IPS-11a (cell line): ENCODE measurements at regions not wholly inside any gene's neighbourhood (a gene's known extent, or its start where the extent isn't known, plus 50 kb on each side); places are given as distances from the start of the nearest gene placed in this dataset.
"Not testable (repeated sequence)": the region's sequence is repeated elsewhere in the genome, so short reads cannot be mapped to it uniquely, and the experiment has no call there.

Experiments
- H3K4me3 ChIP-seq: one replicate; pipeline ENCODE4 v1.5.1; 2013; ENCODE audit warnings: low read depth, low read length, control low read depth

DNA sequence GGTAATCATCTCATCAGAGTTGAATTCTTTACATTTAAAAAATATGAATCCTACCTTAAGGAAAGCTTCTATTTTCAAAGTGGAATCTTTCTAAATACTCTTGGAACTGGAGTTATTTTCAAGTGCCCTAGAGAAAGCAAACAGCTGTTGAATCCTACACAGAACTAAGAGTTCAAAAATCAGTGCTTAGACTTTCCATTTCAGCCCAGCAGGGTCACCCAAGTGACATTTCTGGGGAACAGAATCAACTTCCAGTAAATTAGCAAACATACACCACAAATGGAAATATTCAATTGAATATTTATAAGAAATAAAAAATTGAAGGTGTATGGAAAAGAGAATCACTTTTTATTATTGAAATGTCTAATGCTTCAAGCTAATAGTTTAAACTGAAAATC, 427.7 kb upstream of the NOX3 start:
- H3K4me3 ChIP-seq = no peak overlapping the region

DNA sequence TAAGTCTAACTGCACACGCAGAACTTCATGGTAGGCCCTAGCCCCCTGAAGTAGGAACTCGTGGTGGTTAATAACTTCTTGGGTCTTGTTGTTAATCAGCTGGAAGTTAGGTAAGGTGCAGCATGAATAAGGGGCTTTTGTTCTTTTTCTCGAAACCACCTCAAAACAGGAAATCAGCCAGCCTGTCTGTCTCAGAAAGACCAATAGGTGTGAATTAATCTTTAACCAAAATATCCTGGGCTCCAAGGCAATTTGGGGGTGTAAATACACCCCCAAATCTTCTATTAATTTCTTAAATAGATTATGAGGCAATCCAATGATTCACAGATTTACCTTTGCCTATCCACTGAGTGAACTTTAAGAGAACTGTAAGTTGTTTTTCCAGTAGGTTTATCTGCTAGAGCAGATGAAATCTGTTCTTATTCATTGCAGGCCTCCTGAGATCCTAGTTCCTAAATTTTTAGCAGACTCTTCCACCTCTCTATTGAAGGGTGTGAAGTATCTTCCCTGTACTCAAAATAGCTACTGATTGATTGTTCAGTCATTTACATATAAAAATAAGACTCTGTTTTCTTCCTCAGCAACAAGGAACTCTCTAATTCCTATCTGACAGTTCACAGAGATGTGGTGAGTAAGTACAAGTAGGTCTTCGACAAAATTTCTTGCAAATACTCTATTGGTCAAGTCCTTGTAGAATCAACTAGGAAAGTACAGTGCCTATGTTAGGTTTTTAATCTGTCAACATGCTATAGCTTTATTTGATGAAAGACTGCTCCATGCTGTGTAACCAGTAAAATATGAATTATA, 427.1 kb upstream of the NOX3 start:
- H3K4me3 ChIP-seq = no peak overlapping the region

DNA sequence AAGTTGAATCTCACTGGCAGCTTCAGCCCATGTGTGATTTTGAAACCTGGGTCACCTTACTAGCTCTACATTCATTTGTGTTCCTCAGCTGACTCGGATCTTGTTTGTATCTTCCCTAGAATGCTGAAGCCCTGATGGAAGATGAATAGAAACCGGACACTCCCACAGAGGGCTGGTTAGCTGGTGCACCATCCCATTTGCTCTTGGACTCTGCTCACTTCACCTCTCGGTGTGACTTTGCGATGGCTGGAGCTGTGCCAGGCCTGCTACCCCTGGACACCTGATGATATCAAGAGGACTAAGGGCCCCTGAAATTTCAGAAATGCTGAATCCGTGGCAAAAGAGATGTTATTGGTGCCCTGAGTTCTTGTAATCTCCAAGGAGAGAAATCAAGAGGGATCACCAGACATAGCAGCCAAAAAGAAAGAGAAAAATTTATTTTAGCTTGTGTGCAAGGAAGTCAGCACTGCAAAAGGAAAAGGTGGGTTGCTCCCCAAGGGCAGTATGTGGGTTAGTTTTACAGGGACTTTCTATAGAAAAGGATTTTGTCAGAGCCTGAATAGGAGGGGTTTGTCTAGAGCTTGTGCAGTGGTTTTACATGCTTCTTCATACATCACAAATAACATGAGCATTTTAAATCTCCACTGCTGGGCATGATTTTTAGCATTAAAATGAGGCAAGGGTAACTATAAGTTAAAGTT, 426.3 kb upstream of the NOX3 start:
- H3K4me3 ChIP-seq = no peak overlapping the region

DNA sequence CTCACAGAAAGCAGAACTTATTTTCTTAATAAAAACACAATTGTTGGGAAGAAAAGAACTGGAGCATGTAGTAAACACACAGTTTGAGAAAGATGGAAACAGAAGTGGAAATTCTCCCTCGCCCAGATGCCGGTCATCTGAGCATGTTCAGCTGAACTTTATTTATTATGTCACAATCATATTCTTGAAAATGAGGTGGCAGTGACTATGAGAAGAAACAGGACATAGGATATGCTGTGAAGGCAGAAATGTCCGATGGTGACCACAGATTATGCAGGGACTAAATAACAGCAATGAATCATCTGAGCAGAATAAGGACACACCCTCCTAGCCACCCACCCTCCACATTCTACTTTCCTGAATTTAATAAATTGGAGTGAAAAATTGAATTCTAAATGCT, 425.3 kb upstream of the NOX3 start:
- no peak overlapping the region for H3K4me3 ChIP-seq

DNA sequence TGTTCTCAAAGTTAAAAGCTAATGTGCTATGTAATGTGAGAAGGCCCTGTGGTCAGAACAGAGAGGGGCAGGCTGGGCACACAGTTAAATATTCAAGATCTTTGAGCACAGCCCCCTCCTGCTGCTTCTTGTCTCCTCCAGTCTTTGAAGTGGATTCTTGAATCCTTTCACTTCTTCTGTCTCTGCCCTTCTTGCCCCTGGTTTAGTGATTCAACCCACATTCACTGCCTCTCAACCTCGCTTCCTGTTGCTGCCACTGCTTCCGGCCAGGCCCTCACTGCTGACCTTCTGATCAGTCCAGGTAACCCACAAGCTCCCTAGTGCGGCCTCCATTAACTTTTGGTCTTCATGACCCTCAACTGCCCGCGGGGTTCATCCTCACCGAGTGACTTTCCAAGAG, 417.3 kb upstream of the NOX3 start:
- no peak overlapping the region for H3K4me3 ChIP-seq

DNA sequence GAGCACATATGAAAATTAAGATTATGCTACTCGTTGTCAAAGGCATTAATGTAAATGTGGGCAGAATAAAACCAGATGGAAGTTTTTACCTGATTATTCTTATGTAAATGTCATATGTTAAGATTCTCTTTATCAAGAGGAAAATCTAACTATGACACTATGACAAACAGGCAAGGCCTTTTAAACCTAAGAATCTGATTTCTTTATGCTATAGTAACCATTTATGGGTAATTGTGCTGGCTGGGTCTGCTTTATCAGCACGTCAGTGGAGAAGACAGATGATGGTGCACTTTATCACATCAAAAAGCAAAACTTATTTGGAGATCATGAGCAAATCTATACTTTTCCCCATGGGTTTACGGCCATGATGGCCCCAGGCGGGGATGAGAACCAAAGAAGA, 412.0 kb upstream of the NOX3 start:
- H3K4me3 ChIP-seq = no peak overlapping the region

DNA sequence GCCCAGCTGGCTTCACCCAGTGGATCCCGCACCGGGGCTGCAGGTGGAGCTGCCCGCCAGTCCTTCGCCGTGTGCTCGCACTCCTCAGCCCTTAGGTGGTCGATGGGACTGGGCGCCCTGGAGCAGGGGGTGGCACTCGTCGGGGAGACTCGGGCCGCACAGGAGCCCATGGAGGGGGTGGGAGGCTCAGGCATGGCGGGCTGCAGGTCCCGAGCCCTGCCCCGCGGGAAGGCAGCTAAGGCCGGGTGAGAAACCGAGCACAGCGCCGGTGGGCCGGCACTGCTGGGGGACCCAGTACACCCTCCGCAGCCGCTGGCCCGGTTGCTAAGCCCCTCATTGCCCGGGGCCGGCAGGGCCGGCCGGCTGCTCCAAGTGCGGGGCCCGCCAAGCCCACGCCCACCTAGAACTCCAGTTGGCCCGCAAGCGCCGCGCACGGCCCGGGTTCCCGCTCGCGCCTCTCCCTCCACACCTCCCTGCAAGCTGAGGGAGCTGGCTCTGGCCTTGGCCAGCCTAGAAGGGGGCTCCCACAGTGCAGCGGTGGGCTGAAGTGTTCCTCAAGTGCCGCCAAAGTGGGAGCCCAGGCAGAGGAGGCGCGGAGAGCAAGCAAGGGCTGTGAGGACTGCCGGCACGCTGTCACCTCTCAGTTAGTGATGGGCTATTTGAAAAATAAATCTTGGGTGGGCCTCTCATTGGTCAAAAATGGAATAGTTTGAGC, 411.2 kb upstream of the NOX3 start:
- not testable (repeated sequence) for H3K4me3 ChIP-seq

DNA sequence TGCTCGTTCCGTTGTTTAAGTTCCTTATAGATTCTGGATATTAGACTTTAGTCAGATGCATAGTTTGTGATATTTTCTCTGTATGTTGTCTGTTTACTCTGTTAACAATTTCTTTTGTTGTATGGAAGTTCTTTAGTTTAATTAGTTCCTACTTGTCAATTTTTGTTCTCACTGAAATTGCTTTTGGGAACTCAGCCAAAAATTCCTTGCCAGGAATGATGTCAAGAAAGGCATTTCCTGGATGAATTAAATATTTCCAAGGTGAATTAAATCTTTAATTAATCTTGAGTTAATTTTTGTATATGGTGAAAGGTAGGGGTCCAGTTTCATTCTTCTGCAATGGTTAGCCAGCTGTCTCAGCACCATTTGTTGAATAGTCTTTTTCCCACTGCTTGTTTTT, 406.2 kb upstream of the NOX3 start:
- H3K4me3 ChIP-seq = no peak overlapping the region

DNA sequence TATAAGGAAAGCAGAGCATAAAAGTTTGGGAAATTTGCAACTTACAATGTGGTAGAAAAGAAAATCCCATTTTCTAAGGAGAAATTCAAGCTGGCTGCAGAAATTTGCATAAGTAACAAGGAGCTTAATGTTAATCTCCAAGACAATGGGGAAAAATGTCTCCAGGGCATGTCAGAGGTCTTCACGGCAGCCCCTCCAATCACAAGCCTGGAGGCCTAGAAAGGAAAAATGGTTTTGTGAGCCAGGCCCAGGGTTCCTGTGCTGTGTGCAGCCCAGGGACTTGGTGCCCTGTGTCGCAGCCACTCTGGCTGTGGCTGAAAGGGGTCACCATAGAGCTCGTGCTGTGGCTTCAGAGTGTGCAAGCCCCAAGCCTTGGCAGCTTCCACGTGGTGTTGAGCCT, 403.3 kb upstream of the NOX3 start:
- not testable (repeated sequence) for H3K4me3 ChIP-seq

DNA sequence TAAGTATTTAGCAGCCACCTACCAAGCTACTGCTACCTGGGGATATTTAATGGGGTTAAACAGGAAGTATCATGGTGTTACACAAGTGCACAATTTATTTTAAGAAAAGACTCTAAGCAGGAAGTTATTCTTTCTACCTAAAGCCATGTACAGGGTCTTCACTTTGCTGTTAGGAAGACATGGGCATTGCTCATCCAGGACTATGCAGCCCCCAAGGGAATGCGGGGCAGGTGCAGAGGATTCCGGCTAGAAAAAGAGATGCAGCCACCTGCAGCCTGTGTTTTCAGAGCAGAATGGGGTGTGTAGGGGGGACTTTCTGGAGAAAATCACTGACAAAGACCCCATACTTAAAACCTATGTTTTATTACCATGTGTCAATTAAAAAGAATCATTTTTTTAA, 399.1 kb upstream of the NOX3 start:
- H3K4me3 ChIP-seq = no peak overlapping the region

DNA sequence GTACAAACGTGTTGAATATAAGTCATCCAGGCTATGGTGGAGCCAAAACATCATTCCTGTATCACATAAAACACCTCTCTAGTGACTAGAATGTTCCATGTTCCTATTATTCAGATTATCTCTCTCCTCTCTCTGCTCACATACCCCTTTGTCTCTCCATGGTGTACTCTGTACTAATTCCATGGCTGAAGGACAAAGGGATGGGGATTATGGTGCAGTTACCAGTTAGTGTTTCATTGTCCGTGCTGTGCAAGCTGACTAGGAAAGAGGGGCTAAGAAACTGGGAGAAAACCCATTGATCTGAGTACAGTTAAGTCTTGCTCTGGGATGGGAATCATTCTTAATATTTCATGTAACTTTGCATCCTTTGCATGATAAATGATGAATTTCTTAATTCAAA, 397.4 kb upstream of the NOX3 start:
- H3K4me3 ChIP-seq = no peak overlapping the region

DNA sequence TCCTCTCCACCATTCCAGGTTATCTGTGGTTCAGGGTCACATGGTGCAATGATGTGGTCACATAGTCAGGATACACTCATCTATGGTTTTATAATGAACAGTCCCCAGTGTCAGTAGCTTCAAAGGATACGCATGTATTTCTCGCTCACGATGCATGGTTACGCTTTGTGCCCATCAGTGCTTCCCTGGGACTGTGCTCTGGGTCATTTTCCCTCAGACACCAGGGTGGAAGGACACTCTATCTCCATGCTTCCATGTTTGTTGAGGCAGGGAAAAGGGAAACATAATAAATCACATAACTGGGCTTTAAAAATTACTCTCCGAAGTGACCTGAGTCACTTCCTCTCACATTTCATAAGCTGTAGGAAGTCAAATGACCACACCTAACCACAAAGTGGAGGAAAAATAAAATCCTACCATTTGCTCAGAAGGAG, 394.8 kb upstream of the NOX3 start:
- no peak overlapping the region for H3K4me3 ChIP-seq

DNA sequence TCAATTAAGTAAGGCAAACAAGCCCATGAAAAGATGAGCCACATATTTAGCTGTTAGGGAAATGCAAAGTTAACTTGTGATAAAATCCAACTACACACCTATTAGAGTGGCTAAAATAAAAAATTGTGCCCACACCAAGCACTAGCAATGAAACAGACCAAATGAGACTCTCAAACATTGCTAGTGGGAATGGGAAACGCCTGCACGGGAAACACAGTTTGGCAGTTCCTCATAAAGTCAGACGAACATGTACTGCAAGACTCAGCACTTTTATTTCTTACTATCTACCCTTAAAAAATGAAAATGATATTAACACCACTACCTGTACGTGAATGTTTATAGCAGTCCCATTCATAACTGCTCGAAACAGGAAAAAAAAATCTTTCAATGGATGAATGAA, 392.1 kb upstream of the NOX3 start:
- H3K4me3 ChIP-seq = no peak overlapping the region

DNA sequence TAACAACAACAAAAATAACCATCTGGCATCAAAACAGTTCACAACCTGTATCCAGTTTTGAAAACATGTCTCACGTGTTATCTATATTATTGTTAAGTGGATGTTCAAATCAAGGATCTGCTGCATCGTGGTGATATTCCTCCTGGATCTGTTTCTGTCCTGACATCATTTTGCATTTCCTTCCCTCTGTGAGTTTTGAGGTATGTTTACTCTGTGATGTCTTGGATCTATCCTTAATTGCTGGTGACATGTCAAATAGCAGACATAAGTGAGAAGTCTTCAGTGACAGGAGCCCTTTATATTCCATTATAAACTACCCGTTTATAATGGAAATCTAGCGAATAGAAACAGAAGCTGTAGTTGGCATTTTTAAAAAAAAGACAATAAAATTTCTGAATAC, 381.8 kb upstream of the NOX3 start:
- no peak overlapping the region for H3K4me3 ChIP-seq

DNA sequence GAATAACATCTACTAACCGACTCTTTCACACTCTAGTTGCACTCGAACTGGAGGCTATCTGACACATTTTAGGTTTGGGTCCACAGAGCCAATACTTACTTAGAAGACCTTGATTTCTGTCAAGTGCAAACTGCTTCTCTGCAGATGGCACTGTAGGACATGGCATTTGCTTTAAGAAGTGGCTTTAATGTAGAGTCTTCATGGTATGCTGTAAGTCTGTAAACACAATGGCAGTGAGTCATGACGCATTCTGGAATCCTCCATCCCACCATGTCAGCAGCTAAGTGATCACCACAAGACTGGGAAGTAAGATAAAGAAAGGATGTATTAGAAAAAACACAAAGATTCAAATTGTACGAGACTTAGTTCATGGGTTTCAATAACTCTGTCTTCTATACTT, 377.0 kb upstream of the NOX3 start:
- no peak overlapping the region for H3K4me3 ChIP-seq

DNA sequence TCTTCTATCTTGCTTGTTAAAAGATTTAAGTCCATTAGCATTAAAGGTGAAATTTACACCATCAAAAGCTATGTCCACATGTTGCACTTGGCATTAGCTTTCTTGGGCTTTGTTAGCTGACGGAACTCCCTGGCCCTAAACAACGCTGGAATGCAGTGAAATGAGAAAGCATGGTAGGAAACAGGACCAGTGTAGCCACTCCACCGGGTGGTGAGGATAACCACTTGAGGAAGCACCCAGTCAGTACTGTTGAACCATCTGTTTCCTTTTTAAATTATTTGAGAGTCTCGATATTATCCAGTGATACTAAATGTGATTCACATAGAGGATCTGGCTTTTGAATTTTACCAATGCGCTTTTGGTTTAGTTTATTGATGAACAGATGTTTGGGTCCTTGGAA, 374.9 kb upstream of the NOX3 start:
- H3K4me3 ChIP-seq = no peak overlapping the region

DNA sequence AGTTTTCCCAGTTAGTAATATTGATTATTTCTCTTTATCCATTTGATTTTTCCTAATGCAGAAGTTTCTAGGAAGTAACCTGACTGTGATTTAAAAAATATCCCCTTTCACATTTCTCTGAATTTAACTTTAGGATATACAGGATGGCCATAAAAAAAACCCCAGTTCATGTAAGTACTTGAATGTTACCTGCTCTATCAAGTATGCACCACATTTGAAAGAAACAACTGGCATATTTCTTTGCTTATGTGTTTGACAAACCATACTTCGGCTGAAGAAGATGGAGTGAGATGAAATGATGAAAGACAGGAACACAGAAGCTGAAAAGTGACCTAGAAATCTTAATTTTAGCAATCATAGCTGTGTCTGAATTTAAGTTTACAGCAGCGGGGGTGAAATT, 374.0 kb upstream of the NOX3 start:
- H3K4me3 ChIP-seq = no peak overlapping the region

DNA sequence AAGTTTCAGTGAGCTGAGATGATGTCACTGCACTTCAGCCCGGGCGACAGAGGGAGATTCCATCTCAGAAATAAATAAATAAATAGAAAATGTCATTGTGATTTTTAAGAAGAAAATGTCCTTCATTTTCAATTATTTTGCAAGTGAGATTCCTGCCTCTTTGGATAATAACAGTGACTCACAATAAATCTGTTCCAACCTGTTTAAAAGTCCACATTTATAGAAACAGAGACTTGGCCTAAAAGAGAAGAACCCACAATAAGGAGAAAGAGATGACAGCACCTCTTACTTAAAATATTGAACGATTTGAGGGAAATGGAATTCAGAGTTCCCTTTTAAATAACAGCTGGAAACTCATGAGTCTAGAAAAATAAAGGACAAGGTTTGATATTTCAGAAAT, 373.4 kb upstream of the NOX3 start:
- no peak overlapping the region for H3K4me3 ChIP-seq

DNA sequence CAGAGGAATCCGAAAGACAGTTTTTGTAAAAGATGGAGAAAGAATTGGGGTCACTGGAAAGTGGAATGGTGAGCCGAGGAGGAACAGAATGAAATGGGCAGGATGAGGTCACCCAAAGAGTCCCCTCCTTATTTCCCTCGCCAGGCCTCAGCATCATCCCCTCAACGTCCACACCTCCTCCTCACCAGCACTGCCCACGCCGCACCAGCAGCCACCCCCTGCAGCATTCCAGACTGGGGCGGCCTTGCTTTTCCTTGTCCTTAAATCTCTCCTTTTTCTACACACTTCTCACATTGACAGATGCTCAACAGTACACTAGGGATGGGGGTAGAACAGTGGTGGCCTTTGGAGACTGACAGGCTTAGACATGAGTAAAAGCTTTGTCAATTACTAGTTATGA, 363.1 kb upstream of the NOX3 start:
- no peak overlapping the region for H3K4me3 ChIP-seq

DNA sequence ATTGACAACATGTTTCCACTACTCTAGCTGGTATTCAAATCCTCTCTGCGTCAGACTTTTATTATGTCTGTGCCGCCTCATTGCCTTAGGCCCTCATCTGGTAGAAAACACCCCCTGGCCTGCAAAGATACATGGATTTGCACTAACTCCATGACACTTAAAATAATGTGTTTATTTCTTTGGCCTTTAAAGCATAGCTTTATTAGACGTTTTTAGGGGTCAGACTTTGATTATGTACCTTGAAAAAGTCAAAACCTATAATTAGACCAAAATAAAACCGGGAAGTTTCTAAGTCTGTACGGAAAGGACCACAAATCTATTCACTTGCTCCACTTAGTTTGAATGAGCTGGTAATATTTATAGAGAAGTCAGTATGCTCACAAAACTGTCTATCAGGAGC, 357.9 kb upstream of the NOX3 start:
- H3K4me3 ChIP-seq = no peak overlapping the region

DNA sequence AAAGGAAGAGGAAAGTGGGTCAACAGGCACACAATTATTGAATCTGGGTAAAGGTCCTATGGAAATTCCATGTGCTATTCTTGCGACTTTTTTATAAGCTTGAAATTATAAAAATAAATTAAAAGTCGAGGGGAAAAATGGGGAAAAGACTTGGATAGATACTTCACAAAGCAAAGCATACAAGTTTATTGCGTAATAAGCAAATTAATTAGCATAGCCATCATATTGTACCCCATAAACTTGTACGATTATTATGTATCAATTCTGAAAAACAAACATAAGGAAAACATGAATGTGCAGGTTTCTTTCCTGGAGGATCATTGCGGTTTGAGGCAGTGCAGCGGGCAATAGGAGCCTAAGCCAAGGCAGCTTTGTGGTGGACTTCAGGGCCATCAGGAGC, 351.6 kb upstream of the NOX3 start:
- H3K4me3 ChIP-seq = no peak overlapping the region

DNA sequence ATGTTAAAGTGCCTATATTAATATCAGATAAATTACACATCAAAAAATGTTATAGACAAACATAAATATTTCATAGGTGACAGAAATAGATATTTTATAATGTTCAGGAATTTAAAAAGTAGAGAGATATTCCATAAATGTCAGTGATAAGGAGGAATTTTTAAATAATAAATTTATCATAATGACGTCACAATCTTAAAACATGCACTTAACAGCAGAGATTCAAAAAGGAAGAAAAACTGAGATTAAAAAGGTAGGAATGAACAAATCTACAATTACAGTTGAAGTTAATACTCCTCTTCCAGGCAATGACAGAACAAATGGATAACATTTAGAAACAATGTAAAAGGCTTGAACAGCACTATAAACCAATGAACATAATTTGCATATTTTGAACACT, 345.4 kb upstream of the NOX3 start:
- H3K4me3 ChIP-seq = no peak overlapping the region
